ENCODE measurements at regions not wholly inside any gene's neighbourhood (a gene's known extent, or its start where the extent isn't known, plus 50 kb on each side); places are given as distances from the start of the nearest gene placed in this dataset.

DNA sequence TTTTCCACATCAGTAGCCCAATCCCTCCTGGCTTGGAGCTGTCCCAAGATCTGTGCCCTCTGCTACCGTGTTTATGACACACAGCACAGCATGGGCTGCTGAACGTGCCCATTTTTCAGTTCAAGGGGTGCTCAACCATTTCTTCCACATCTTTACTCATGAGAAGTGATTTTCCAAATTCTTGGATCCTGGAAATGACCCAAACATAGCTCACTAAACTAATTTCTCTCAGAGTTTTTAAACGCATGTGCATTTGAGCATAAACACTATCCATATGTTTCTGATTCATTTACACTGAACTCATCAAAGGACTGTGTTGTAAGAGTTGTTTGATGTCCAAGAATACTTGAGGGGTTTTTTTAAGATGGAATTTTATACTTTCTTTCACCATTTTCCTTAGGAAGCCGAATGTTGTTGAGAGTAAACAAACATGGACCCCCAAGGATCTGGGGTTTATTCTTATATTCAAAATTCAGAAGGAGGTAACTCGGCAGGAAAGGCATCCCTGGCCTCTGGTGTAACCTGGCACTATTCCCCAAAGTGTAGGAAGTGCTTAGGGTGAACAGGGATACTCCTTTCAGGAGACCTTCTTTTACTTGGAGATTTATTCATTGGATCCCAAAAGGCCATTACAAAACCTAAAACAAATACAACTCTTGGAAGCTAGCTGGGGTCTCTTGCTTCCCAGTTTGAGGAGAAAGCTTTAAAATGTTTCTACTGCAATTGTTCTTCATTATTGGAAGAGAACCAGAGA is 215.0 kb downstream of the BMP4 start:
- H3K9me2 ChIP-seq (replicated peaks; ENCODE audit: insufficient read depth, low read length), result no peaks in the 10 kb centered on the region
- H3K36me3 ChIP-seq (ENCODE audit: low read length), result no peaks in the 10 kb centered on the region
- H3K9me3 ChIP-seq (ENCODE audit: insufficient read depth, low read length), result no peaks in the 10 kb centered on the region
- no peak overlapping the region for H3K9ac ChIP-seq (ENCODE audit: low read length)
- no peaks in the 10 kb centered on the region for H3K79me2 ChIP-seq (ENCODE audit: insufficient read depth, low read length)
- no peaks in the 10 kb centered on the region for H3F3A ChIP-seq (ENCODE audit: insufficient read depth)
- H4K20me1 ChIP-seq (ENCODE audit: low read depth, low read length), result no peaks in the 10 kb centered on the region
- H3K4me2 ChIP-seq (ENCODE audit: low read depth, low read length, poor library complexity, severe bottlenecking), result no peak overlapping the region
- no peak overlapping the region for H3K4me3 ChIP-seq (ENCODE audit: insufficient read depth, low read length, poor library complexity, severe bottlenecking)
- no peak overlapping the region for H3K27ac ChIP-seq (ENCODE audit: low read depth, low read length)
- TF ChIP-seq EZH2phosphoT487 (conservative IDR thresholded peaks at IDR 0.05; ENCODE audit: low read length), result no peak
- TF ChIP-seq, protein P1, sequence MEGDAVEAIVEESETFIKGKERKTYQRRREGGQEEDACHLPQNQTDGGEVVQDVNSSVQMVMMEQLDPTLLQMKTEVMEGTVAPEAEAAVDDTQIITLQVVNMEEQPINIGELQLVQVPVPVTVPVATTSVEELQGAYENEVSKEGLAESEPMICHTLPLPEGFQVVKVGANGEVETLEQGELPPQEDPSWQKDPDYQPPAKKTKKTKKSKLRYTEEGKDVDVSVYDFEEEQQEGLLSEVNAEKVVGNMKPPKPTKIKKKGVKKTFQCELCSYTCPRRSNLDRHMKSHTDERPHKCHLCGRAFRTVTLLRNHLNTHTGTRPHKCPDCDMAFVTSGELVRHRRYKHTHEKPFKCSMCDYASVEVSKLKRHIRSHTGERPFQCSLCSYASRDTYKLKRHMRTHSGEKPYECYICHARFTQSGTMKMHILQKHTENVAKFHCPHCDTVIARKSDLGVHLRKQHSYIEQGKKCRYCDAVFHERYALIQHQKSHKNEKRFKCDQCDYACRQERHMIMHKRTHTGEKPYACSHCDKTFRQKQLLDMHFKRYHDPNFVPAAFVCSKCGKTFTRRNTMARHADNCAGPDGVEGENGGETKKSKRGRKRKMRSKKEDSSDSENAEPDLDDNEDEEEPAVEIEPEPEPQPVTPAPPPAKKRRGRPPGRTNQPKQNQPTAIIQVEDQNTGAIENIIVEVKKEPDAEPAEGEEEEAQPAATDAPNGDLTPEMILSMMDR (IDR thresholded peaks at IDR 0.05; ENCODE audit: insufficient read depth, low read length, poor library complexity, severe bottlenecking), result no peak
- H2AFZ ChIP-seq (ENCODE audit: low read depth, low read length, severe bottlenecking), result no peak overlapping the region
- H3K27me3 ChIP-seq (ENCODE audit: low read length), result no peaks in the 10 kb centered on the region

DNA sequence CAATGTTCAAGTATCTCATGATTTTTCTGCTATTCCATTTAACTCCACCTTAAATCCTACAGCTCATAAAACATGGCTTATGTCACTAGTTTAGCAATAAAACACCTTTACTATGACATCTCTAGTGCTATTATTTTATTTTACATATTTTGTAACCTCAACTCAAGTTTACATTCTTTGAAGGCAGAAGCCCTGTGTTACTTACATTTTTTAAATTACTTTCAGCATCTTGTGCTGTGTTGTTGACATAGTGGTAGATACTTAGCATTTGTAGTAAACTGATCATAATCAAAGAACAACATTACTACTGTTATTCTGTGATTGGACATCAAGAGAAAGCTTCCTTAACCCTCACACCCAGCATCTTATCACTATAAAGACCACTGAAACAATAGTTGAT is 216.1 kb downstream of the BMP4 start:
- Histone ChIP-seq H3K27me3 (ENCODE audit: low read length) (no peaks in the 10 kb centered on the region), H3K4me2 (ENCODE audit: low read depth, low read length, poor library complexity, severe bottlenecking) (no peak overlapping the region), H3K9me3 (ENCODE audit: insufficient read depth, low read length) (no peaks in the 10 kb centered on the region), H3F3A (ENCODE audit: insufficient read depth) (no peaks in the 10 kb centered on the region), H3K36me3 (ENCODE audit: low read length) (no peaks in the 10 kb centered on the region), H2AFZ (ENCODE audit: low read depth, low read length, severe bottlenecking) (no peak overlapping the region), H3K4me3 (ENCODE audit: insufficient read depth, low read length, poor library complexity, severe bottlenecking) (no peak overlapping the region), H3K9ac (ENCODE audit: low read length) (no peak overlapping the region), H3K79me2 (ENCODE audit: insufficient read depth, low read length) (no peaks in the 10 kb centered on the region), H3K9me2 (replicated peaks; ENCODE audit: insufficient read depth, low read length) (no peaks in the 10 kb centered on the region), H3K27ac (ENCODE audit: low read depth, low read length) (no peak overlapping the region), H4K20me1 (ENCODE audit: low read depth, low read length) (no peaks in the 10 kb centered on the region)
- TF ChIP-seq, protein P1 (IDR thresholded peaks at IDR 0.05; ENCODE audit: insufficient read depth, low read length, poor library complexity, severe bottlenecking), result no peak
- TF ChIP-seq EZH2phosphoT487 (conservative IDR thresholded peaks at IDR 0.05; ENCODE audit: low read length), result no peak

DNA sequence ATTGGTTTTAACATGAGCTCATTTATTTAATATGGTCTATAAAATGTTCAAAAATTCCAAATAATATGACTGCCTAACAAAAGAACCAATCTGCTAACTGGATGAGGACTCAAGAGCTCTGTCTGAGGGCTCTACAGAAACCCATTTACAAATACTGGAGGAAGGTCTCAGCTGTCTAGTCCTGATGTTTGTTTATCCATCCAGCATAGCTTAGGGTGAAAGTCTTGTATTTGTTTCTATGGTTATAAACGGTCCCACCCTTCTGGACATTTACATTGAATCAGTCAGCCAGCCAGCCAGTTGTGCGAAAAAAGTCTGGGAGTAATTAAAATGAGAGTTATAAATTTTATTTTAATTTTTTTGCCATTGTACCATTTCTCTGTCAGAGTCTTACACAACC is 220.7 kb downstream of the BMP4 start:
- no peak for TF ChIP-seq EZH2phosphoT487 (conservative IDR thresholded peaks at IDR 0.05; ENCODE audit: low read length)
- TF ChIP-seq, protein P1 (IDR thresholded peaks at IDR 0.05; ENCODE audit: insufficient read depth, low read length, poor library complexity, severe bottlenecking), result no peak

More for the DNA sequence above, 220.7 kb downstream of the BMP4 start:
- no peaks in the 10 kb centered on the region for H3K27me3 ChIP-seq (ENCODE audit: low read length)
- H3K9me3 ChIP-seq (ENCODE audit: insufficient read depth, low read length), result no peaks in the 10 kb centered on the region
- H3K9ac ChIP-seq (ENCODE audit: low read length), result no peak overlapping the region
- H4K20me1 ChIP-seq (ENCODE audit: low read depth, low read length), result no peaks in the 10 kb centered on the region
- no peak overlapping the region for H3K4me2 ChIP-seq (ENCODE audit: low read depth, low read length, poor library complexity, severe bottlenecking)
- no peaks in the 10 kb centered on the region for H3F3A ChIP-seq (ENCODE audit: insufficient read depth)
- no peak overlapping the region for H3K27ac ChIP-seq (ENCODE audit: low read depth, low read length)
- H3K9me2 ChIP-seq (replicated peaks; ENCODE audit: insufficient read depth, low read length), result no peaks in the 10 kb centered on the region
- H3K4me3 ChIP-seq (ENCODE audit: insufficient read depth, low read length, poor library complexity, severe bottlenecking), result no peak overlapping the region
- no peaks in the 10 kb centered on the region for H3K36me3 ChIP-seq (ENCODE audit: low read length)
- no peak overlapping the region for H2AFZ ChIP-seq (ENCODE audit: low read depth, low read length, severe bottlenecking)
- no peaks in the 10 kb centered on the region for H3K79me2 ChIP-seq (ENCODE audit: insufficient read depth, low read length)

All from SU-DHL-6 (cell line).